Suprapubic skin (tissue), 4 donors: ENCODE measurements at regions not wholly inside any gene's neighbourhood (a gene's known extent, or its start where the extent isn't known, plus 50 kb on each side); places are given as distances from the start of the nearest gene placed in this dataset.

Source experiments
- CTCF ChIP-seq, 2 donors: fragments of 200-600 bp in 1 of 2; fragments of 450-650 bp in 1 of 2; sonication (generic) in 1 of 2; IDR thresholded peaks; one replicate each; pipeline ENCODE4 v1.5.1; 2016 to 2019; ENCODE audit warnings: antibody characterized with exemption in 2 of 2, mild to moderate bottlenecking in 1 of 2, moderate library complexity in 1 of 2
- EP300 ChIP-seq: sonication (generic); formaldehyde crosslinking; IDR thresholded peaks from one replicate; pipeline ENCODE4 v1.6.1; 2017; ENCODE audit warnings: antibody characterized with exemption
- POLR2A ChIP-seq, 2 donors: fragments of 450-650 bp; IDR thresholded peaks; one replicate each; pipeline ENCODE4 v1.6.1; 2017; ENCODE audit warnings: antibody characterized with exemption in 2 of 2, mild to moderate bottlenecking in 2 of 2, moderate library complexity in 2 of 2
- POLR2AphosphoS5 ChIP-seq, 3 donors: sonication (generic); formaldehyde crosslinking; IDR thresholded peaks; one replicate each; pipeline ENCODE4 v1.6.1; 2017; ENCODE audit warnings: antibody characterized with exemption in 3 of 3

GRCh38 chr5:168176251-168176650, 115.2 kb upstream of the WWC1 start:
- no peak for TF ChIP-seq POLR2A (IDR thresholded peaks at IDR 0.05)
- TF ChIP-seq POLR2AphosphoS5 (IDR thresholded peaks at IDR 0.05): no peak
- no peak for TF ChIP-seq CTCF (IDR thresholded peaks at IDR 0.05)
- TF ChIP-seq EP300: no peak
